CD14-positive monocyte (primary cell): ENCODE measurements at regions not wholly inside any gene's neighbourhood (a gene's known extent, or its start where the extent isn't known, plus 50 kb on each side); places are given as distances from the start of the nearest gene placed in this dataset.

Source experiments
- DNase-seq, 3 donors: peaks; one replicate each; pipeline ENCODE4 v3.0.0-alpha.2; 2011 to 2022
- H2AFZ ChIP-seq: 2 replicates; pipeline ENCODE4 v1.6.0; 2012; ENCODE audit warnings: mild to moderate bottlenecking, low read depth, low read length, inconsistent platforms; ENCODE audit not compliant: insufficient read depth, poor library complexity, severe bottlenecking
- H3K27ac ChIP-seq, 2 donors: 1 replicate in 1 of 2; 2 replicates in 1 of 2; pipeline ENCODE4 v1.5.1; 2012 to 2013; ENCODE audit warnings: low read length in 2 of 2, control low read depth in 1 of 2, inconsistent platforms in 1 of 2, low read depth in 1 of 2, mild to moderate bottlenecking in 1 of 2
- H3K27me3 ChIP-seq, 2 donors: one replicate each; pipeline versions ENCODE4 v1.6.0 to v1.6.1; 2011 to 2013; ENCODE audit warnings: low read length in 2 of 2; ENCODE audit not compliant: control insufficient read depth in 2 of 2, insufficient read depth in 2 of 2
- H3K36me3 ChIP-seq, 2 donors: replicated peaks in 1 of 2; 1 replicate in 1 of 2; 2 replicates in 1 of 2; pipeline versions ENCODE4 v1.5.1 to v1.6.1; 2012 to 2013; ENCODE audit warnings: low read length in 2 of 2, control low read depth in 1 of 2, inconsistent platforms in 1 of 2, mild to moderate bottlenecking in 1 of 2; ENCODE audit not compliant: insufficient read depth in 2 of 2, control insufficient read depth in 1 of 2
- H3K4me1 ChIP-seq, 2 donors: 1 replicate in 1 of 2; 2 replicates in 1 of 2; pipeline versions ENCODE4 v1.5.1 to v1.6.1; 2012 to 2013; ENCODE audit warnings: low read length in 2 of 2, control low read depth in 1 of 2, inconsistent platforms in 1 of 2, mild to moderate bottlenecking in 1 of 2, moderate library complexity in 1 of 2; ENCODE audit not compliant: insufficient read depth in 2 of 2, control insufficient read depth in 1 of 2
- H3K4me2 ChIP-seq: replicated peaks from 2 replicates; pipeline ENCODE3; 2012; ENCODE audit warnings: low read length, moderate library complexity, mild to moderate bottlenecking; ENCODE audit not compliant: poor library complexity, severe bottlenecking; ENCODE audit errors: extremely low read depth
- H3K4me3 ChIP-seq, 3 experiments: fragments of 200-600 bp in 1 of 3; sonication (generic) in 1 of 3; replicated peaks in 1 of 3; 1 replicate in 2 of 3; 2 replicates in 1 of 3; pipeline ENCODE4 v1.5.1; 2011 to 2013; ENCODE audit warnings: low read length in 3 of 3, mild to moderate bottlenecking in 3 of 3, control low read depth in 2 of 3, low read depth in 2 of 3, inconsistent platforms in 1 of 3, moderate library complexity in 1 of 3
- H3K79me2 ChIP-seq: 2 replicates; pipeline ENCODE4 v1.6.0; 2012; ENCODE audit warnings: mild to moderate bottlenecking, control low read depth, inconsistent platforms, low read length, moderate library complexity; ENCODE audit not compliant: insufficient read depth
- H3K9ac ChIP-seq: 2 replicates; pipeline ENCODE4 v1.6.0; 2017; ENCODE audit warnings: low read length, mild to moderate bottlenecking; ENCODE audit not compliant: insufficient read depth, poor library complexity, severe bottlenecking
- H3K9me3 ChIP-seq, 2 donors: replicated peaks in 1 of 2; 1 replicate in 1 of 2; 2 replicates in 1 of 2; pipeline versions ENCODE4 v1.5.1 to v1.6.1; 2012 to 2013; ENCODE audit warnings: low read length in 2 of 2, control low read depth in 1 of 2; ENCODE audit not compliant: control insufficient read depth in 1 of 2, insufficient read depth in 1 of 2
- H4K20me1 ChIP-seq: 2 replicates; pipeline ENCODE4 v1.6.0; 2012; ENCODE audit warnings: mild to moderate bottlenecking, low read length, control low read depth, moderate library complexity; ENCODE audit not compliant: insufficient read depth
- H3K27ac Mint-ChIP-seq, 7 donors: one replicate each; pipeline ENCODE4 v1.8.0; 2020; ENCODE audit warnings: mild to moderate bottlenecking in 7 of 7, mixed read lengths in 7 of 7, moderate library complexity in 6 of 7, inconsistent platforms in 2 of 7
- H3K27me3 Mint-ChIP-seq, 3 donors: one replicate each; pipeline ENCODE4 v1.8.0; 2021 to 2022; ENCODE audit warnings: low read depth in 3 of 3, mild to moderate bottlenecking in 3 of 3, mixed read lengths in 3 of 3, moderate library complexity in 3 of 3, inconsistent platforms in 1 of 3
- H3K36me3 Mint-ChIP-seq, 2 donors: one replicate each; pipeline ENCODE4 v1.8.0; 2020; ENCODE audit warnings: mixed read lengths in 2 of 2, inconsistent platforms in 1 of 2, mild to moderate bottlenecking in 1 of 2
- H3K4me1 Mint-ChIP-seq: one replicate; pipeline ENCODE4 v1.8.0; 2020; ENCODE audit warnings: mild to moderate bottlenecking, mixed read lengths
- H3K4me3 Mint-ChIP-seq, 2 donors: one replicate each; pipeline ENCODE4 v1.8.0; 2020; ENCODE audit warnings: mild to moderate bottlenecking in 2 of 2, mixed read lengths in 2 of 2, moderate library complexity in 1 of 2
- H3K9me3 Mint-ChIP-seq, 7 donors: one replicate each; pipeline ENCODE4 v1.8.0; 2020 to 2022; ENCODE audit warnings: mixed read lengths in 7 of 7, mild to moderate bottlenecking in 6 of 7, moderate library complexity in 6 of 7, inconsistent platforms in 2 of 7
- WGBS: methylation state at CpG from one replicate; pipeline ENCODE4 v1.1.5; 2013; ENCODE audit warnings: missing lambda C conversion rate; ENCODE audit not compliant: insufficient coverage; 5-methylcytosine and 5-hydroxymethylcytosine counted together
- intact Hi-C, 2 donors: fragments of 100-400 bp; cut with micrococcal nuclease; formaldehyde crosslinking; loops; one replicate each; pipeline versions ENCODE4 v1.15.0 to v1.15.1; 2023
- TF ChIP-seq, protein P1 (sequence below): fragments of 200-600 bp; IDR thresholded peaks from one replicate; pipeline ENCODE4 v1.8.0; 2022; ENCODE audit warnings: antibody characterized with exemption, mild to moderate bottlenecking

- Histone ChIP-seq H3K79me2 (no peaks in the 10 kb centered on the region), H3K27me3 (no peaks in the 10 kb centered on the region), H3K9ac (no peak overlapping the region), H3K27ac (no peak overlapping the region), H4K20me1 (no peaks in the 10 kb centered on the region), H3K4me2 (no peak overlapping the region), H3K4me1 (peaks cover 0 to 27% of the 10 kb centered on the region in 2 donors), H2AFZ (no peak overlapping the region), H3K9me3 (peaks cover 0 to 4% of the 10 kb centered on the region in 2 donors), H3K4me3 (no peak overlapping the region), H3K36me3 (no peaks in the 10 kb centered on the region)
- TF ChIP-seq, protein P1, sequence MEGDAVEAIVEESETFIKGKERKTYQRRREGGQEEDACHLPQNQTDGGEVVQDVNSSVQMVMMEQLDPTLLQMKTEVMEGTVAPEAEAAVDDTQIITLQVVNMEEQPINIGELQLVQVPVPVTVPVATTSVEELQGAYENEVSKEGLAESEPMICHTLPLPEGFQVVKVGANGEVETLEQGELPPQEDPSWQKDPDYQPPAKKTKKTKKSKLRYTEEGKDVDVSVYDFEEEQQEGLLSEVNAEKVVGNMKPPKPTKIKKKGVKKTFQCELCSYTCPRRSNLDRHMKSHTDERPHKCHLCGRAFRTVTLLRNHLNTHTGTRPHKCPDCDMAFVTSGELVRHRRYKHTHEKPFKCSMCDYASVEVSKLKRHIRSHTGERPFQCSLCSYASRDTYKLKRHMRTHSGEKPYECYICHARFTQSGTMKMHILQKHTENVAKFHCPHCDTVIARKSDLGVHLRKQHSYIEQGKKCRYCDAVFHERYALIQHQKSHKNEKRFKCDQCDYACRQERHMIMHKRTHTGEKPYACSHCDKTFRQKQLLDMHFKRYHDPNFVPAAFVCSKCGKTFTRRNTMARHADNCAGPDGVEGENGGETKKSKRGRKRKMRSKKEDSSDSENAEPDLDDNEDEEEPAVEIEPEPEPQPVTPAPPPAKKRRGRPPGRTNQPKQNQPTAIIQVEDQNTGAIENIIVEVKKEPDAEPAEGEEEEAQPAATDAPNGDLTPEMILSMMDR, result no peak
- Mint-ChIP-seq H3K36me3 (no peaks in the 10 kb centered on the region), H3K27me3 (no peaks in the 10 kb centered on the region), H3K9me3 (no peaks in the 10 kb centered on the region), H3K27ac (no peak overlapping the region), H3K4me3 (no peak overlapping the region), H3K4me1 (no peaks in the 10 kb centered on the region)
- DNase-seq, result no peak
- WGBS, result 83% methylated on average over 1 of the region's 1 CpG
- intact Hi-C loops, result no loop called here
Measured at GRCh38 chrX:131782646-131783045, 238.8 kb downstream of the OR13H1 start.

DNA sequence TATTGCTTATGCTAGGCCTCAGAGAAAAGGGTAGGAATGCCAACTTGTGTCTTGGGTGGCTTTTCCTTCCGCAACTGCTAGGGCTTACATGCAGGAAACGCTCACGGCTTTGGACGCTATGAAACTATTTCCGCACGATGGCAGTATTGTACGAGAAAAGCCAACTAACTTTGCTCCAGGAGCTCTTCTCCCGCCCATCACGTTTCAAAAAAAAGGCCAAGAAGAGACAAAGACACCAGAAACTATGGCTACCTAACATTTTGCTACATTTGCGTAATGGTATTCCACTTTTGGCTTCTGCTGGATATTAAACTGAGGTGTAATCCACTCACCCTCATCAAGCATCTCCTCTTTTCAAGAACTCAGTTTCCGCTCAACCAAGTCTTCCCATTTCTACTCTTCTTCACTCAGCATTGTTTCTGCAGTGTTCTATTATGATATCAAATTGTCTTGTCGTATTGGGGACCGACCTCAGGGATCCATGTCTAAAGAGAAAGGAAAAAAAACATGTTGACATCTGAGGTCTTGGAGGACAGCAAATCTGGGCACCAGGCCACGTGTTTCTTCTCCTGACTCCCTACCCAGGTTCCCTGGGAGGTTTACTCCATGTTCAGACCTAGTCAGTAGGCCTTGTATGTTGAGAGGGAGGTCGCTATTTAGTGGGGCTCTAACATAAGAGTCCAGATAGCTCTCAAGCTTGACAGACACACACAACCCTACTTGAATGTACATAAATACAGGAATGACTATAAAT, 239.4 kb upstream of the STK26 start:
- H3K4me3 Mint-ChIP-seq, result no peak overlapping the region
- H3K4me1 Mint-ChIP-seq, result no peaks in the 10 kb centered on the region
- peaks cover 0 to 2% (median 0%) of the 10 kb centered on the region in 3 donors for H3K27me3 Mint-ChIP-seq
- H3K9me3 Mint-ChIP-seq, result peaks cover 0 to 3% (median 0%) of the 10 kb centered on the region in 7 donors
- H3K36me3 ChIP-seq, result no peaks in the 10 kb centered on the region
- peaks cover 0 to 22% of the 10 kb centered on the region in 2 donors for H3K4me1 ChIP-seq
- no peak overlapping the region for H3K27ac ChIP-seq
- H2AFZ ChIP-seq, result peak overlapping the region; percentile 7
- H3K27ac Mint-ChIP-seq, result peak overlapping the region in 4 of 7 donors; percentile 12 to 75 (median 62)
- intact Hi-C loops, result no loop called here
- H3K4me3 ChIP-seq, result peak overlapping the region in 2 of 3 experiments; percentile 50 to 69
- over 99% methylated on average over 7 of the region's 15 CpGs for WGBS
- peaks cover 0 to 4% of the 10 kb centered on the region in 2 donors for H3K27me3 ChIP-seq
- no peaks in the 10 kb centered on the region for H3K79me2 ChIP-seq
- no peaks in the 10 kb centered on the region for H3K36me3 Mint-ChIP-seq
- peak in 1 of 3 donors; percentile 87 for DNase-seq
- H4K20me1 ChIP-seq, result no peaks in the 10 kb centered on the region
- H3K4me2 ChIP-seq, result peak overlapping the region; percentile 69
- TF ChIP-seq, protein P1, result no peak
- H3K9me3 ChIP-seq, result peaks cover 0 to 2% of the 10 kb centered on the region in 2 donors
- no peak overlapping the region for H3K9ac ChIP-seq
